Natural killer cell treated with Interleukin-12 subunit alpha and Interleukin-12 subunit beta and Interleukin-15 and Interleukin-18, amount 100 ng/mL, for 72 hours (primary cell): ENCODE measurements at regions not wholly inside any gene's neighbourhood (a gene's known extent, or its start where the extent isn't known, plus 50 kb on each side); places are given as distances from the start of the nearest gene placed in this dataset.
A peak's percentile ranks its signal among the peaks of the same experiment; 100 is the strongest.

Experiments used
- ATAC-seq, 2 donors: fragments of 150-1000 bp; cut with Tn5 transposase in 1 of 2; sonication (Bioruptor Pico), chemical (Tn5 transposase) in 1 of 2; 2 replicates each; pipeline ENCODE4 v1.10.0; 2021
- DNase-seq: peaks from one replicate; pipeline ENCODE4 v3.0.0; 2022; ENCODE audit warnings: low spot score
- H3K27ac Mint-ChIP-seq, 2 donors: 1 replicate in 1 of 2; 2 replicates in 1 of 2; pipeline ENCODE4 v1.8.0; 2022; ENCODE audit warnings: mixed read lengths in 2 of 2, mild to moderate bottlenecking in 1 of 2, moderate library complexity in 1 of 2
- H3K27me3 Mint-ChIP-seq, 2 donors: 1 replicate in 1 of 2; 2 replicates in 1 of 2; pipeline ENCODE4 v1.8.0; 2022; ENCODE audit warnings: mixed read lengths in 2 of 2
- H3K36me3 Mint-ChIP-seq: one replicate; pipeline ENCODE4 v1.8.0; 2022; ENCODE audit warnings: mixed read lengths
- H3K4me1 Mint-ChIP-seq, 2 donors: 1 replicate in 1 of 2; 2 replicates in 1 of 2; pipeline ENCODE4 v1.8.0; 2022; ENCODE audit warnings: low read depth in 2 of 2, mixed read lengths in 2 of 2, mild to moderate bottlenecking in 1 of 2
- H3K4me3 Mint-ChIP-seq: one replicate; pipeline ENCODE4 v1.8.0; 2022; ENCODE audit warnings: mixed read lengths
- H3K9me3 Mint-ChIP-seq: 2 replicates; pipeline ENCODE4 v1.8.0; 2022; ENCODE audit warnings: mixed read lengths

DNA sequence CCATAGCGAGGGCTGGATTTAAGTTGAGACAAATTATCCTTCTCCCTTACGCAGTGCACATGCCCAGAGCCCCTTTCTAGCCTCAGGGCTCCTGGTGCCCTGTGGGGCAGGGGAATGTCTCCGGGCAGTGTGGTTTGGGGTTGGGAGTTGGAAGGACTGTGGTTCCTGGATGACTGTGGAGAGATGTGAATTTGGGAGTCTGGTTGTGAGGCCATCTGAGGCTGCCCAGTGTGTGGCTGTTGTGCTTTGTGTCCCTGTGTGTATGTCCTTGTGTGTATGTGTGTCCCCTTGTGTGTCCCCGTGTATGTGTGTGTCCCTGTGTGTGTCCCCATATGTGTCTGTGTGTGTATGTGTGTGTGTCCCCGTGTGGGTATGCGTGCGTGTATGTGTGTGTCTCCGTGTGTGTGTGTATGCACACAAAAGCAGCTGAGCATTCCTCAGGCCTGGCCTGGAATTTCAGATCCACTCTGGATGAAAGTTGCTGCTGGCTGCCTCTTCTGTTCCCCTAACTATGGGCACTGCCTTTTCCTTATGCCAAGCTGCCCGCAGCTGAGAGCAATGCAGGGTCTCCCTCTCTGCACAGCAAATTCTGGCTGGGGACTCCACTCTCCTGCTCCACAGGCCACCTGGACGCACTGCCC lies 65.4 kb downstream of the UBIAD1 start:
- Mint-ChIP-seq H3K36me3 (no peaks in the 10 kb centered on the region), H3K4me3 (no peak overlapping the region), H3K27ac (no peak overlapping the region), H3K27me3 (peaks cover 9 to 16% of the 10 kb centered on the region in 2 donors), H3K4me1 (peaks cover 30 to 32% of the 10 kb centered on the region in 2 donors), H3K9me3 (no peaks in the 10 kb centered on the region)
- DNase-seq: no peak
- no peak for ATAC-seq

DNA sequence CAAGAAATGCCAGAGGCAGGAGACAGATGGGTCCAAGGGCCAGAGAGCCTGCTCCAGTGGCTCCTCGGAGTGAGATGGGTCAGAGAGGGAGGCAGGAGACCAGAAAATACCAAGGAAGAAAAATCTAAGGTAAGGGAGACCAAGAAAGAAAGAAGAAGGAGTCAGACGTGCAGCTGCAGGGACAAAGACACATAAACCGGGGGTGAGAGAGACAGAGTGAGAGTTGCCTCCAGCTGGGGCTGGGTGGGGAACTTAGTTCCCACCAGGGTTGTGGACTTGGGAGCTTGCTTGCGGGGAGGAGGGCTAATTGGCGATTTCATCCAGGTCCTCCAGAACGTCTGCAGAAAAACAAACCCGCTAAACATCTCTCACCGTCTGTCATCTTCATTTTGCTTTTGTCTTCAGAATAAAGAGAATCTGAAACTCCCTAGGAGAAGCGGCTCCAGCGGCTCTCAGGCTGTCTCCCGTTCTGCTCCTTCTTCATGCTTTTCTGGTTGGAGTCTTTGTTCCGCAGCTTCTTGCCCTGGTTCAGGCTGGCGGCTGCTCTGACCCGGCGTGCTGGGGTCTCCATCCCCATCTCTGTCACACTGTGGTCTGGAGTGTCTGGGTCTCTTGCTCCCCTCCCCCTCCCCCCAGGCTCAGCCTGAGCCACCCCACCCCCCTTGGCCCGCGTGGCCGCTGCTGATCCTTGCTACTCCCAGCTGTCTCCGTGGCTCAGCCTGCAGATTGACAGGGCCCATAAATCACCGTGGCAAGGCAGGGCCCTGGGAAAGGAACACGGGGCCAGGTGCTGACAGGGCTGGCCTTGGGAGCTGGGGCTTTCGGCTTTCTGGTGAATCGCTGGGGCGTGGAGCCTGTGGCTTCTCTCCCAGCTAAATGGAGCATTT lies 66.6 kb downstream of the UBIAD1 start:
- Mint-ChIP-seq H3K36me3 (no peaks in the 10 kb centered on the region), H3K27me3 (peaks cover 9 to 16% of the 10 kb centered on the region in 2 donors), H3K27ac (no peak overlapping the region), H3K4me1 (peaks cover 28 to 30% of the 10 kb centered on the region in 2 donors), H3K4me3 (no peak overlapping the region), H3K9me3 (no peaks in the 10 kb centered on the region)
- ATAC-seq (no peak), DNase-seq (no peak)

DNA sequence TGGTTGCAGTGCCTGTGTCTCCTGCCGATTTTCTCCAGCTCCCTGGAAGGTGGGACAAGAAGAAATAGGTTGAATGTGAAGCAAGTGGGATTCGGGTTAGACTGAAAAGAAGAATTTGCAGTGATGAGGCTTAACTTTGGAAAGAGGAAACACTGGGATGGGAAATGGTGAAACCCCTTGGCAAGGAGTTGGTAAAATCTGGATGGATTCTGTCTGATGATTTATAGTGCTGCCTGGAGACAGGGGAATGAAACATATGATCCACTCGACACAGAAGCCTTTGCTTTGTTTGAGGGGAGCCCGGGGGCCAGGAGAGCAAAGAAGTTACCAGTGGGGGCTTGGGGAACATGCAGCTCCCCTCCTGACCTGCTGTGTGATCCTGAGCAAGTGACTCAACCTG lies 67.2 kb downstream of the UBIAD1 start:
- no peak overlapping the region for H3K27ac Mint-ChIP-seq
- no peaks in the 10 kb centered on the region for H3K9me3 Mint-ChIP-seq
- ATAC-seq: no peak
- H3K4me1 Mint-ChIP-seq: peaks cover 24 to 26% of the 10 kb centered on the region in 2 donors
- peaks cover 9 to 16% of the 10 kb centered on the region in 2 donors for H3K27me3 Mint-ChIP-seq
- DNase-seq: no peak
- H3K4me3 Mint-ChIP-seq: no peak overlapping the region
- no peaks in the 10 kb centered on the region for H3K36me3 Mint-ChIP-seq

DNA sequence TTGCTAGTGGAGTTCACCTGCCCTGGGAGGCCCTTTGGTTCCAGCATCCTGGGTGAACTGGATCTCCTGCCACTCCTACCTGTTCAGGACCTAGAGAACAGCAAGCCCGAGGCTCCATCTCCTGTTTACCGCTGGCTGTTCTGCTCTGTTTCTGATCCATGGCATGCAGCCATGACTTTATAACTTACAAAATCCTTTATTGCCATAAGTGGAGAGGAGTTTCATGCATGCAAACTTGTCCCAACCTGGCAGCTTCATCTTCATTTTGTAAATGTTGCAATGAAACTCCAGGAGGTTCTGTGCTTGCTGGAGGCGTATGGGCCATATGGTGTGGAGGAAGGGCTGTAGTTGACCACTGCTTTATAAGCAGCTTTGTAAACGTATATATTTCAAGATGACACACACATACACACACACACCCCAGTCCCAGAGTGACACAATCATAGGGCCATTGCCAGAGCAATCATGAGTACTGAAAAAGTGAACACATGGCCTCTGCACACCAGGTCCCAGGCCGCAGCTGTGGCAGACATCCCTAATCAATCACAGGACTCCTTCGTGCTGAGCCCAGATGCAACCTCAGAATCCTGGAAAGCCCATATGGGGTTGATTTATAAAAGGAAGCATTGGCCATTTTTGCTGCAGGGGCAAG lies 69.0 kb downstream of the UBIAD1 start:
- no peak overlapping the region for H3K4me3 Mint-ChIP-seq
- H3K27me3 Mint-ChIP-seq: peaks cover 9 to 17% of the 10 kb centered on the region in 2 donors
- no peaks in the 10 kb centered on the region for H3K9me3 Mint-ChIP-seq
- ATAC-seq (no peak), DNase-seq (no peak)
- H3K27ac Mint-ChIP-seq: no peak overlapping the region
- H3K36me3 Mint-ChIP-seq: no peaks in the 10 kb centered on the region
- peaks cover 10 to 12% of the 10 kb centered on the region in 2 donors for H3K4me1 Mint-ChIP-seq

DNA sequence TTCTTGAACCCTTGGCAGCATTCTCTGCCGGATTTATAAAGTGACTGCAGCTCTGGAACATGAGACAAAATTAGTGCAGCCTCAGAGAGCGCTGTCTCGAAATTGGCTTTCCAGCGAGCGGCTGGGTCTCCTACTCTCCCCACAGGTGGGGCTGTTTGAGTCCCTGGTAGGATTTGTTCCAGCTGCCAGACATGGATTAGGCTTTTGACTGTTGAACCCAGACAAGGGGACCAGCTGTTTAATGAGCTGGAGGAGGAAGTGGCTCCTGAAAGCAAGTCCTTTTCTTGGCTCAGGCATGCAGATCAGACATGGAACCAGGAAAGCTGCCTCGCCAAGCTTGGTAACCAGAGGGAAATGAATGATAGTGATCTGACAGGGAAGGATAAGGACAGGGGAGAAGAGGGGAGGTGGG lies 69.6 kb downstream of the UBIAD1 start:
- Mint-ChIP-seq H3K9me3 (no peaks in the 10 kb centered on the region), H3K4me3 (no peak overlapping the region), H3K4me1 (peaks cover 10% of the 10 kb centered on the region in 2 donors), H3K27me3 (peaks cover 9 to 23% of the 10 kb centered on the region in 2 donors), H3K36me3 (no peaks in the 10 kb centered on the region), H3K27ac (no peak overlapping the region)
- ATAC-seq (no peak), DNase-seq (no peak)

DNA sequence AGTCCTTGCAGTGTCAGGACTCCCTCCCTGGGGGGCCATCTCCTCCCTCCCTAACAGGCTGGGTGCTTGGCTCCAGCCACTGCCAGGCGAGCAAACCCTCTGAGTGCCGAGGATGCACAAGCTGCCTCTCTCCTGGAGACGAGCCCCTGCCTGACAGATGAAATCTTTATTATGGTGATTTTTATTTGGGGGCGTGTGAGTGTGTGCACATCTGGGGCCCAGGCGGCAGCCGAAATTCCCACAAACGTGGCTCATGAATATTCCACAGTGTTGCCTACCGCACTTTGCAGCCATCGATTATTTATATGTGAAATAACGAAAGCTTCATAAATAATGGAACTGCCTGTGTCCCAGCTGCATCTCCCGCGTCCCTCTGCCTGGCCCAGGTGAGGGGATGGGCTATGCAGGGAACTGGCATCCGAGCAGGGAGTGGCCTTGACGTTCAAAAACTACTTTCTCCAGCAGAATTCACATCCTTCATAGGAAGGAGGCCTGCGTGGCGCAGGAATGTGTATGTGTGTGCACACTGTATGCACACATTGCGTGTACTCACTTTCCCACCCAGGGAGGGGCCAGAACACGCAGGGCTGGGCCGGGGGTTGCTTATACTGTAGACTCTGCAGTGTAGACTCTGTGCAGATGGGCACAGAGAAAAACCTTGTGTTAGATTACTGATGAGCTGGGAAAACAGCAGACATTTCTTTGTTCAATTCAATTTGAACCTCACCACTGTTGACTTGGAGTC lies 73.1 kb downstream of the UBIAD1 start:
- Mint-ChIP-seq H3K27ac (no peak overlapping the region), H3K9me3 (no peaks in the 10 kb centered on the region), H3K36me3 (no peaks in the 10 kb centered on the region), H3K4me1 (peaks cover 10 to 15% of the 10 kb centered on the region in 2 donors), H3K4me3 (no peak overlapping the region), H3K27me3 (peaks cover 0 to 9% of the 10 kb centered on the region in 2 donors)
- DNase-seq (no peak), ATAC-seq (no peak)

DNA sequence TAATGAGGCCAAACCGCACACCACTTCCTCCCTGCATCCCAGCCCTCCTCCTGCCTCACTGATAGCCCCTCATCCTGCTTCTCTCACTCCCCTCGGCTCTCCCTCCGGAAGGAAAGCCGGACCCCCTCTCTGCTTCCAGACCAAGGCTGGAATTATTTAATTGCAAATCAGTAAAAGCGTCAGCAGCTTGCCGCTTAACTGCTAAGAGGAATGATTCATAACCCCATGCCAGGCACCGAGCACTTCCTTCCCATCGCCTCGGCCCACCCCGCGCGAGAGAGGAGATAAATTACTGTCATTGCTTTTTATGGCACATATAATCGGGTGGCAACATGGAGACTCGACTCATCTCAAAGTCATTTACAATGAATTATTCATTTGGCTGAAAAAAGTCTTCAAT lies 77.3 kb downstream of the UBIAD1 start:
- Mint-ChIP-seq H3K27me3 (peaks cover 0 to 9% of the 10 kb centered on the region in 2 donors), H3K9me3 (no peaks in the 10 kb centered on the region), H3K4me1 (peaks cover 21 to 30% of the 10 kb centered on the region in 2 donors)

DNA sequence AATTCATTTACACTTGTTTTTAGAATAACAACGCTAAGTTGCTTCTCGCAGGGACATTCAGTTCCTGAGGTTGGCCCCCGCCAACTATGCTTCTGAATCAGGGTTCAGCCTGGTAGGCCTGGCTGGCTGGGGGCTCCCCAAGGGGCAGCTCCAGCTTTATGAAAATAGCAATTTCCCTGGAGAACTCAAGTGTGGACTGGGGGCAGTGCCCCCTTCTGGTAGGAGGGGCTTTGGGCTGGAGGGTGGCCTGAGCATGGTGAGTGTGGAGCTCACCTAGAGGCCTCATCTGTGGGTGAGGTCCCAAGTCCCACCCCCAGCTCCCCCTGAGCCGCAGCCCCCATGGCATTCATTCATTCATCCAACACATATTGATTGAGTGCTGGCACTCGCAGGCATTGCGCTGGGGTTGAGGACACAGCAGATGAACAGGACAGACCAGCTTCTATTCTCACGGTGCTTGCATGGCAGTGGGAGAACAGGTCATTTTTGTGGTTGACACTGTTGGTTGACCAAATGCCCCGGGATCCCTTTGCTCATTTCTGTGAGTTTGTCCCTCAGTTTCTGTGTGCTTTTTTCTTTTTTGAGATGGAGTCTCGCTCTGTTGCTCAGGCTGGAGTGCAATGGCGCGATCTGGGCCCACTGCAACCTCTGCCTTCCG lies 79.2 kb downstream of the UBIAD1 start:
- Mint-ChIP-seq H3K36me3 (no peaks in the 10 kb centered on the region), H3K4me3 (no peak overlapping the region), H3K27ac (no peak overlapping the region), H3K4me1 (peaks cover 21 to 33% of the 10 kb centered on the region in 2 donors), H3K9me3 (no peaks in the 10 kb centered on the region), H3K27me3 (peaks cover 3 to 17% of the 10 kb centered on the region in 2 donors)
- no peak for ATAC-seq
- DNase-seq: peak; percentile 37

More for the DNA sequence above, 77.3 kb downstream of the UBIAD1 start:
- Mint-ChIP-seq H3K27ac (no peak overlapping the region), H3K4me3 (no peak overlapping the region), H3K36me3 (no peaks in the 10 kb centered on the region)
- ATAC-seq (peak; percentile 45 to 56), DNase-seq (no peak)

DNA sequence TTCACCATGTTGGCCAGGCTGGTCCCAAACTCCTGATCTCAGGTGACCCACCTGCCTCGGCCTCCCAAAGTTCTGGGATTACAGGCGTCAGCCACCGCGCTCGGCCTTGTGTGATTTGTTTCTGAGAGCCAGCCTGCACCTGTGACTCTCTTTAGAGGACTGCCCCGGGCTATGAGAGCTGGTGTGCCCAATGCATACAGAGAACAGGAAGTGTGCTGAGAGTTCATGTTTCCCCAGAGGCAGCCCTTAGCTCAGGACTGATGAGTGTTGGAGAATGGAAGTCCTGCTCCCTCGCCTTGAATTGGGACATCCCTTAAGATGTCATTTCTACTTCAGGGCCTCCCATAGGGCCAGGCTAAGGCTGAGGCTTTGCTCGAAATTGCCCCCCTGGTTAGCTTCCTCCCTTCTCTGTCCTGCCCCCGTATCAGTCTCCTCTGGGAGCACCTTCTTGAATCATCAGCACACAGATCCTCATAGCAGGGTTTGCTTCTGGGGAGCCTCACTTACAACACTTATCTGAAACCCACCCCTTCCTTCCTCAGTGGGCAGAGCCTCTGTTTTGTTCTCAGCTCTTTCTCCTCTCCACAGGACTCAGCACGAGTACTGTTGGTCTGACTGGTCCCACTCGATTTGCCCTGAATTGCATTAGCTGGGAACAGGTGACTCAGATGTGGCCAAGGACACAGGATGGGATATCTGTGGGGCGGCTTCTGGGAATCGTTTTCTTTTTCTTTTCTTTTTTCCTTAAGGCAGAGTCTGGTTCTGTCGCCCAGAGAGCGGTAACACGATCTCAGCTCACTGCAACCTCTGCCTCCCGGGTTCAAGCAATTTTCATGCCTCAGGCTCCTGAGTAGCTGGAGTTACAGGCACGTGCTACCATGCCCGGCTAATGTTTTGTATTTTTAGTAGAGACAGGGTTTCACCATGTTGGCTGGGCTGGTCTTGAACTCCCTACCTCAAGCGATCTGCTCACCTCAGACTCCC lies 80.1 kb downstream of the UBIAD1 start:
- DNase-seq: peak; percentile 37
- H3K4me3 Mint-ChIP-seq: no peak overlapping the region
- no peak for ATAC-seq
- H3K36me3 Mint-ChIP-seq: no peaks in the 10 kb centered on the region
- H3K27me3 Mint-ChIP-seq: peaks cover 3 to 11% of the 10 kb centered on the region in 2 donors
- no peak overlapping the region for H3K27ac Mint-ChIP-seq
- no peaks in the 10 kb centered on the region for H3K9me3 Mint-ChIP-seq
- peaks cover 21 to 33% of the 10 kb centered on the region in 2 donors for H3K4me1 Mint-ChIP-seq

DNA sequence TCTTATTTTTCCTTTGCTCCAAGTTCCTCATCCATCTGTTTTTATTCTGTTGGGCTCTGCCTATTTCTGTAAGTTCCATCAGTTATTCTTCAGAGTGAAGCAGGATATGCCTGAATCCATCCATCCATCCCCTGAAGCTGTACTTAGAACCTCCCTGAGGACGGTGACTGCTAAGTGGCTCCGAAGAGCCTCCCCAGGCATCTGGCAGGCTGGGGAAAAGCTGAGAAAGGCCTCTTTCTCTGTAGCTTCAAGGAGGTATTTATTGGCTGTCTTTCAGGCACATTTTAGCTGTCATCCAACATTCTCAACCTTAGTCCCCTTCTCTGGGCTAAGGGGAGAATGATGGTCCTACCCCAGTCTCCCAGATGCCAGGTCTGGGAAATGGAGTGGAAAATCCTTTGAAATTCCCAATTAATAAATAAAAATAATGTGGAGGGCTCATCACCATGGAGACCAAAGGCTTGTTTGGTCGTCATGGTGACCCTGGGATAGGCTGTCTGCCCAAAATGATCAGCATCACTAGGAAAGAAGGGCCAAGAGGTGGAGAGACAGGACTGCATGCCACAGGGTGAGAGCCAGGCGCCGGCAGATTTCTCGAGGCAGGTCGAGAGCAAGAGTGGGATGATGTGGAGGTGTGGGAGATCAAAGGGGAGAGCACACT lies 82.0 kb downstream of the UBIAD1 start:
- Mint-ChIP-seq H3K36me3 (no peaks in the 10 kb centered on the region), H3K4me3 (no peak overlapping the region), H3K27me3 (peaks cover 4 to 23% of the 10 kb centered on the region in 2 donors), H3K4me1 (peaks cover 18 to 27% of the 10 kb centered on the region in 2 donors), H3K9me3 (no peaks in the 10 kb centered on the region), H3K27ac (no peak overlapping the region)
- ATAC-seq (no peak), DNase-seq (no peak)

DNA sequence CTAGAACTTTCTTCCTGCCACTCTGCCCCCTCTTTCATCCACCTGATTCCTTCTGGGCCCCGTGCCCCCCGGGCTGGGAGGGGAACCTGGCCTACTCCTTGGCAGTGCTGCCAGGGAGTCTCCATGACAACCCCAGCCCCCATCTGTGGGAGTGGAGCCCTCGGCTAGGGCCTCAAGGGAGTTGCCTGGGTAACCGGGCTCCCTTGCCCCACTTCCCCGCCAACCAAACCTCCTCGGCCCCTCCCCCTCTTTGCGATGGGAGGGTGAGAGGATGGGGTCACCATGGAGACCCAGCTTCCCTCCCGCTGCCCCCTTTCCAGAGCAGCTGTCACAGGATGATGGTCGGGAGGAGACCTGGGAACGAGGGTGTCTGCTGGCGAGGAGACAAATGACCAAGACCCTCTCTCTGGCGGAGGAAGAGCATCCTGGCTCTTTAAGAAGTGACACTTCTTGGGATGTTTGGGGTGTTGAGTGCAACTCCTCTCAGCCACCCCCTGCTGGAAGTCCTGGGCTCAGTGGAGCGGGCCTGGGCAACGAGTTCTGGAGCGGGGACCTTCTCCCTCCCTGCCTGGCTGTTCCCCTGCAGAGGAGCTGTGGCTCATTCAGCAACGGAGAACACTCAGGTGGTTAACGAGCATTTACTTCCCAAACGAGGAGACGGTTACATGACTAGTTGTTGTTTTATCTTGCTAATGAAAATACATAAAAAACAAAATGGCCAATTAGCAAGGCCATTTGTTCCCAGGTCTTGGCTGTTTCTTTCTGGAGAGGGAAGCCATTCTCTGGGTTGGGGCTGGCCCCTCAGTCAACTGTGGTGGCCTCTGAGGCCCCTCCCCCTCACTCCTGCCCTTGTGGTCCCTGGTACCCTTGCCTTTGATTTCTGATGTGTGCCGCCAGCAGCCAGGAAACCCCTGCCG lies 82.8 kb downstream of the UBIAD1 start:
- no peak for ATAC-seq
- Mint-ChIP-seq H3K9me3 (no peaks in the 10 kb centered on the region), H3K4me1 (peaks cover 15 to 21% of the 10 kb centered on the region in 2 donors), H3K36me3 (no peaks in the 10 kb centered on the region), H3K27me3 (peaks cover 4 to 23% of the 10 kb centered on the region in 2 donors), H3K4me3 (no peak overlapping the region), H3K27ac (no peak overlapping the region)
- DNase-seq: no peak
